GM19043 (cell line): ENCODE measurements at regions not wholly inside any gene's neighbourhood (a gene's known extent, or its start where the extent isn't known, plus 50 kb on each side); places are given as distances from the start of the nearest gene placed in this dataset.
"Not testable (repeated sequence)": the region's sequence is repeated elsewhere in the genome, so short reads cannot be mapped to it uniquely, and the experiment has no call there.

Experiments
- ATAC-seq: cut with Tn5 transposase; IDR thresholded peaks from one replicate; pipeline ENCODE4 v1.9.1; 2021; ENCODE audit warnings: low read depth; ENCODE audit not compliant: unreplicated experiment

DNA sequence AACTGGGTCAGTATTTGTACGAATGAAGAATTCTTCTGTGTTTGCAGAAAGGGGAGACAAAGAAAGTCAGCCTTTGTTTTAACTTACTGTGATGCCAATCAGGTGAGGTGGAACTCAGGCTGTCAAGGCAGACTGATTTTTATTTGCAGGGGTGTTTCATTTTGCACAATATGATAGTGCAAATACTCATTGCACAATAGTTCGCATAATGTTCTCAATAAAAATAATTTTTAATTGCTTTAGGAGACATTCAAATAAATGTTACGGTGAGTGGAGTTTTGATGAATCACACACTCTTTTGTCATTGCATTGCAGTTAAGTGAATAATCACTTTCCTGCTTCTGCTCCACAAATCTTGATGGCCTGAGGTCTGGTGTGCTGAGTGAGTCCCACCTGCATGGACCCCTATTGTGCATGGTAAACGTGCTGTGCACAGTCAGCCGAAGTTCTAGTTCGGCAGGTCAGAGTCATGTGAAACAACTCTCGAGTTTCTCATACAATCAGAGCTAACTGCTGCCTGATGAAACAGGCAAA lies 141.3 kb upstream of the FZD8 start:
- ATAC-seq: no peak

DNA sequence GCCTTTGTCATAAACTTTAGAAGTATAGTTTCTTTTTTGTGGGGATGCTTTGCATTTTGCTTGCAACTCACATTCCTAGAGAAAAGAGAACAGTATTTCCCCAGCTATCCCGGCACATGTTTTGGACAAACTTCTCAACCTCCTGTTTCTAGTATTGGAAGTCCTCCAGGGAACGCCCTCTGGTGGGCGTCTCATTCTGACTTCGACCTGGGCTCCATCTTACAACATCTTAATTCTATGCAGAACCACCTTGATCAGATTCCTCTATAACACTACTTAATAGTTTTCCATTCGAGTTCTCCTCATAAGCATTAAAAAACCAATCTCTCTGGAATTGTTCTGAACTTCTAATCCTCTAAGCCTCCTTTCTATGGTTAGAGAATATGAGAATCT lies 139.5 kb upstream of the FZD8 start:
- ATAC-seq: no peak

DNA sequence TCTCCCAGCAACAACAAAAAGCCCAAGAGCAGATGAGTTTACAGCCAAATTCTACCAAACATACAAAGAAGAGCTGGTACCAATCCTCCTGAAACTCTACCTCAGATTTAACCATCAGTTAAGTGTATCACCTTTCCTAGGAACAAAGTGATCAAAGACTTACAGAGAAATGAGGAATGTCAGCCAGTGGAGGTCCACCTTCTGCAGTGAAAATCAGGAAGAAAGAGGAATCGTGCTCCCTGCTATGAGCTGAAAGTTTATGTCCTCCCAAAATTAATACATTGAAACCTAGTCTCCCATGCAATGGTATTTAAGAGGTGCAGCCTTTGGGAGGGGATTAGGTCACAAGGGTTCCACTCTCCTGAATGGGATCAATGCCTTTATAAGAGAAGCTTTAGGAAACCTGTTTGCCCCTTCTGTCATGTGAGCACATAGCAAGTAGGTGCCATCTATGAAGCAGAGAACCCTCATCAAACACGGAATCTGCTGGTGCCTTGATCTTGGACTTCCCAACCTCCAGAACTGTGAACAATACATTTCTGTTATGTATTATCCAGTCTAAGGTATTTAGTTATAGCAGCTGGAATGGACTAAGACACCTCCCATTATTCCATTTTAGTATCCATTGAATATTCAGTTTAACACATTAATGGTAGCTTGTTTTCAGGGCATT lies 139.0 kb upstream of the FZD8 start:
- no peak for ATAC-seq

DNA sequence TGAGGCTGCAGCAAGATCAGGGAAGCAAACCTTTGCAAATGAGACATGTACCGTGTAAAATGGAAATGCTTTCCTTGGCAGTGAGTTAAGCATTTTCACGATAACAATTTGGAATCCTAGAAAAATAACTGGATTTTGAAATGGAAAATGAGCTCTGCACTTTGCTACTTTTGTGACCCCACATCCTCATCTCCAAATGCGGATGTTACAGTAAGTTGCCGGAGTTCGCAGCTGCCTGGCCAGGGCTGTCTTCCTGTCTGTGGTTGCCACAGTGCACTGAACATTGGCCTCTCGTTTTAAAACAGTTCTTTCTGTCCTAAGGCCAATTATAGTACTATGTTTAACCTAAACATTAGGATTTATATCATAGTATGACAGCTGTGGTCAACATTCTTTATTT lies 136.2 kb upstream of the FZD8 start:
- peak; percentile 60 for ATAC-seq

DNA sequence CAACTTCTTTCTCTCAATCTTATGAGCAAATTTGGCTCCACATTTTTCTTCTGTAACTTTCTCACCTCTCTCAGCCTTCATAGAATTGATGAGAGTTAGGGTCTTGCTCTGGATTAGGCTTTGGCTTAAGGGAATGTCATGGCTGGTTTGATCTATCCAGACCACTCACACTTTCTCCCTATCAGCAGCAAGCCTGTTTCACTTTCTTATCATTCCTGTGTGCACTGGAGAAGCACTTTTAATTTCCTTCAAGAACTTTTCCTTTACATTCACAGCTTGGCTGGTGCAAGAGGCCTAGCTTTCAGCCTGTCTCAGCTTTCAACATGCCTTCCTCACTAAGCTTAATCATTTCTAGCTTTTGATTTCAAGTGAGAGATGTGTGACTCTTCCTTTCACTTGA lies 134.5 kb upstream of the FZD8 start:
- ATAC-seq: not testable (repeated sequence)

DNA sequence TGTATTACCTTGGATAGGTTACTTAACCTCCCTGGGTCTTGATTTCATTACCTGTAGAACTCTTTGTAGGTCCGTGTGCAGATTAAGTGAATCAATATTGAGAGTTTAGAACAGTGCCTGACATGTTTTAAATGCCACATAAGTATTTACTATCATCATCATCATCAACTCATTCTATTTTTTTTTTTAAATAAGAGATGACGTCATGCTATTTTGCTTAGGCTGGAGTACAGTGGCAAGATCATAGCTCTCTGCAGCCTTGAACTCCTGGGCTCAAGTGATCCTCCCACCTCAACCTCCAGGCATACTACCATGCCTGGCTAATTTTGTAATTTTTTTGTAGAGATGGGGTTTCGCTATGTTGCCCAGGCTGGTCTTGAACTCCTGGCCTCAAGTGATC lies 132.0 kb upstream of the FZD8 start:
- ATAC-seq: no peak

DNA sequence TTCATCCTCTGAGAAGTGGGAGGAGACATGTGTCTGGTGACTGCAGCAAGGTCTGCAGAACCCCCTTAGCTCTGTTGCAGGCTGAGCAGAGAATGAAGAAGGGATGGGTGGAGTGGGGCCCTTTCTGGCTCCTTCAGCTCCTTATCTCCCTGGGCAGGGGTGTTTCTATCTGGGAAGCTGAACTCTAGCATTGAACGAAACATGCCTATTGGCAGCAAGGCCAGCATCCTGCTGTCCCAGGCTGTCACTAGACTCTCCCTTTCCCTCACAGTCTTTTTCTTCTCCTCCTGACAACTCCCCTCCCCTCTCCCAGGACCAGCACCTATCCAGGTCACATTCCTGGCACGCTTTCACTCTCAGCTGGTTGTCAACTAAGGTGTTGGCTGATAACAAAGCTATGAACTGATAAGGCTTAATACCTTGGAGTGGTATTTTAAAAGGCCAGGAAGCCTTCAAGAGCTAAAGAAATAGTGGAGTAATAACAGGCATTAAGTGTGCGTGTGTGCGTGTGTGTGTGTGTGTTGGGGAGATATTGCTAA lies 128.8 kb upstream of the FZD8 start:
- ATAC-seq: no peak

DNA sequence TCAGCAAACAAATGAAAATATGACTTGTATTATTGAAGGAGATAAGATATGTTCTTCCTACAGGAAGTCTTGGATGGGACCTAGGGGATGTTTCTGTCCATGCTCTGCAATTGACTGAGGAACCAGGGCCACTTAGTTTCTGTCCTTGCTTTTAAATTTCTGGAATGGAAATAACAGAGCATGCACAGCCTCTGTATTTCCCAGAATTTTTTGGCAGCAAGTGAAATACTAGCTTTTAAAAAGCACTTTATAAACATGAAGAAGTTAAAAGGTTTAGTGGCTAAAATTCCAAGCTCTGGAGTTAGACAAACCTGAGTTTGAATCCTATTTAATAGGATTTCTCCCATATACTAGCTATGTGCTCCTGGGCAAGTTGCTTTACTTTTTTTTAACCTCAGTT lies 127.7 kb upstream of the FZD8 start:
- ATAC-seq: no peak

DNA sequence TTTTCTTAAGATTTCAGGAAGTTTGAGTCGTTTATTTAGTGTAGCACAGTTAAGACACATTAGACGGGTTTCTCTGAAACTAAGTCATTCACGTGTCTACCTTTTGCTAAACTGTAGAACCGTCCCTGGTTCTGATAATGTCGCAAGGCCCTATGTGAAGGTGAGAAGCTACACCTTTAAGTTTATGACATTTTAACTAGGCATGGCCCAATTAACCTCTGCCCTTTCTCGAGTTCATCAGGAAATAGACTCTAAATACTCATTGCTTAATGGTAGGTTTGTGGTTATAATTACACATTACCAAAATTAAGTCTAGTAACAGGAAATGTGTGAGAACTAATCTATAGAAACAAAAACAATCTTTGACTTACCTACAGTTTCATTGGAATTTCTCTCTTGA lies 126.6 kb upstream of the FZD8 start:
- no peak for ATAC-seq

DNA sequence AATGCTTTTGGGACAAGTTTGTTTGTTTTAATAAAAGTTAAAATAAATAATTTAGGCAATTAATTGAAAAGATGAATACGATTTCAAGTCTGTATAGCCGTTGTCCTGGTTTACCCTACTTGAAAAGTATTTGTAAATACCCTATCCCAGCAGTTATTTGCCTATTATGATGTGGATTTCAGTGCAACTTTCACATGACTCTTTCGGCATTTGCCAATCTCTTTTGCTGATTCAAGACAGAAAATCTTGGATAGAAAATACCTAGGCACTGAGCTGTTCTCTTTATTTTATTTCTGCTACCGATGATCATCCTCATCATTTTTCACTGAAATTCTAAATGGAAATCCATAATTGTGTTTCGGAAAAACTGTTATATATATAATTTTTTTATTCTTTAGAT lies 125.9 kb upstream of the FZD8 start:
- ATAC-seq: no peak

DNA sequence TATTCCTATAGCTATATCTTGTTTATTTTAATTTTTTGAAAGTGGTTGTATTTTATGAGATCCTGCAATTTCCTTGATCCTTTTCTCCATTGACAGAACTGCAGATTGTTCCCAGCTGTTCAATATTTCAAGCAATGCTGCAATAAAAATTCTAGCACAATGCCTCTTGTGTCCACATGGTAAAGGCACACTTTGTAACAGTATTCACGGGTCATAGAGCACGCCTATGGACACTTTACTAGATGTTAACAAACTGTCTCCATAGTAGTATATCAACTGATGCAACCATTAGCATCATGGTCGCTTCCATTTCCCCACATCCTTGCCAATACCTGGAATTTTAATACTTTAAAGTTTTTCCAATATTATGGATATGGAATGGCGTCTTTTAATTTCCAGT lies 123.9 kb upstream of the FZD8 start:
- no peak for ATAC-seq

DNA sequence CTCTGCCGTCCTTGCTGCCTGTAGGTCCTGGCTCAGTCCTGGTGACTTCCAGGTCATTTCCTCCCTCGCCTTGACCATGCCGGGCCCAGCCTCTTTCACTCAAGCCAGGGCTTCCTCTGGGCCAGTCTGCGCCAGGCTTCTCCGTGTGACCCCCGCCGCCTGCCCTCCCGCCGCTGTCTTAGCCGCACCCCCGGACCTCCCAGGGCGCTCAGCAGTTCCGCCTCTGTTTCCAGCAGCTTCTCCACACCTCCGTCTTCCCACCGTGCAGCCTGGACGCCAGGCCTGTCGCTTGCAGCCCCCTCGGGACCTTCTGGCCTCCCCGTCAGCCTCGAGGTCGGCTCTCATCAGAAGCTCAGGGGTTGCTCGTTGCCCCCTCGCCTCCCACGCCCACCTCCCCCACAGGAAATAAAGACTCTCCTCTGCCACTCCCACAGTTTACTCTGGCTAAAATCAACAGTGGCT lies 123.0 kb upstream of the FZD8 start:
- ATAC-seq: no peak

DNA sequence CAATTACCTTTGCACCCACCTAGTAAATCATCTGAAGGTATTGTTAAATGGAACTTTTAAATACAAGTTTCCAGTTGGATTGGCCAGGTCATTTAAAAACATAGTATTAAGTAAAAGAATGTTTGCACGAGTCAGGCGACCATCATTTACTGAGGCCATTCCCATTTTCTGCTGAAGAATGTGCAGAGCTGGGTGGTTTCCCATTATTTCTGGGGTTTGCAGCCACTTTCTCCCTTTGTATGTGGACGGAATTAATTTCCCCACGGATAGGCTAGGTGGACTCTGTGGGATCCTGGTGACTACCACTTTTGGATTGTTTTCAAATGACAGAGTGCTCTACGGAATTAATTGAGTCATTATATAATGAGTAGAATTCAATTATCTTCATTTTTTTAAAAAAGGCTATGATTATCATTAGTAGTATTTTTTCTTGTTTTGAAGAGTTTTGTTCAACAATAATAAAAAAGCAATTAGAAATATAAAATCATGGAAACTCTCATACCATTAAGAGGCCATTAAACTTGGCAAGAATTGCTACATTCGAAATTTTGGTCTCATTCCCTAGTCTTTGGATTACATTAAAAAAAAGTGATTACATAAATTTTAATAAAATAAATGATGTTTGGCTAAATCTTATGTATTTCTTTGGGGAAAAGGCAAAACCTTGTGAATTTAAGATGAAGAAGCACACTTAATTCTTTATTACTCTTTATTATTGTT lies 120.4 kb upstream of the FZD8 start:
- ATAC-seq: no peak

DNA sequence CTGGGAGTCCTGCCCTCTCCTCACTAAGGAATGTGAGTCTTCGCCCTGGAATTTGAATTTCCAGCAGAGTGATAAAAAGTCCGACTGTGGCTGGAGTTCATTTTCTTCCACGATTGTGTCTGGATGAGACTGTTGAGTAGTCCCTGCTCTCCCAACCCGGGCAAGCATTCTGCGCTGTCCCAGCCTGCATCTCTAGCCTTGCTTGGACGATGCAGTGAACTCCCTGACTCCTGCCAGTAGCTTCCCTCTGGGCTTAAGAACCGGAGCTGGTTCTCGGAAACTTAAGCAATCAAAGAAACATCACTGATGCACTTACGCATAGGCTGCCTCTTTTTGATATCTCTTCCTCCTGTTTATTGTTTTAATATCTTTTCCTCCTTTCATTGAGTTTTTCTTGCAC lies 116.0 kb upstream of the FZD8 start:
- ATAC-seq: no peak

DNA sequence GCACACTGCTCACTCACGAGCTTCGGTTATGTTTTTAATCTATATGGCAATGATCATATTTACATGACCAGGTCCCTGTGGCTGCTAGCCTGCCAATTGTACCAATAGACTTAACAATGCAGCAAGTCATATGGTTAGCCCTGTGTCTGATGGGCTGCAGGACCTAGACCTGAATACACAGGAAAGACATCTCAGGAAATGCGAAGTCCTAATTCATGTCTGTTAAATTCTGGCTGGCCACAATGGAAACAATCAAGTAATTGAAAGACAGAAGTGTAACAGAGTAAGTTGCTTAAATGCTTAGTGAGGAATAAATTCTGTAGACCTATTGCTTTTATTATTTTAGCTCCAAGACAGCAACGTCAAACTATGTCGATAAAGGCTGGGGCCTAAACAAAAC lies 112.4 kb upstream of the FZD8 start:
- no peak for ATAC-seq

DNA sequence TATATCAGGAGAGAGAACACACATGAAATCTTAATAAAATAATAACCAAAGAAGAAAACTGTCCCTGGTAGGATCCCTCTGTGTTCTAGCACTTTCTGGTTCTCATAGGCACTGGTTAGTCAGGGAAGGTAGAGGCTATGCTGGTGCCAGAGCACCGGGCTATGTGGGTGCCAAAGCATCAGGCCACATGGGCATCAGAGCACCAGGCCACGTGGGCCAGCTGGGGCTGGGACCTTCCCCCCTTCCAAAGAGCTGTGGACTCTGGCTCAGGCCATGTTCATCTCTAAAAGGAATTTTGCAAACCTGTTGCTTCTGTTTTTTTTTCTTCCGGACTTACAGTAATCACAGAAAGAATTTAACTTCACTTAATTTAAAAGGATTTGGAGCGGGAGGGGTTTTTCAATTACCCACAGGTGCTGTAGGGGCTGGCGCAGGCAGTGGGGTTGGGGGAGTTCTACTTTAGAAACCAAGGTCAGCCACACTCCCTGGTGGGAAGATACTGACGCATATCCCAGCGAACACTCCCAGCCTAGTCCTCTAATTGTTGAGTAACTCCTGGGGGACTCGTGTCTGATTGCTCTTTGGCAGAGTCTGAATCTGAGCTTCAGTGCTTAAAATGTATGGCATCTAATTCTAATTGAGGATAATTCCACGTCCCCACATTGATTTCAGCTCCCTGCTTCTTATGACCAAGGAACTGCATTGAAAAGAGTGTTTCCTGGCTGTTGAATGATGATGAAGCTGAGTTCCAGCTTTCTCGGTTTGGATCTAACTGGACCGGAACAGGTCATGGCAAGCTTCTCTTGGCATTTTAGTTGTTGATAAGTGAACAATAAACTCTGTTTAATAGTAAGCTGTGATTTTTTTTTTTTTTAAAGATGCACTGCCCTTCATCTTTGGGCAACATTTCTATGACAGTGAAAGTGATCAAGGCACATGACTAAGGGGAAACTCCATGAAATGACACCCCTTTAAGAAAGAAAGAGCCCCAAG lies 110.7 kb upstream of the FZD8 start:
- no peak for ATAC-seq

DNA sequence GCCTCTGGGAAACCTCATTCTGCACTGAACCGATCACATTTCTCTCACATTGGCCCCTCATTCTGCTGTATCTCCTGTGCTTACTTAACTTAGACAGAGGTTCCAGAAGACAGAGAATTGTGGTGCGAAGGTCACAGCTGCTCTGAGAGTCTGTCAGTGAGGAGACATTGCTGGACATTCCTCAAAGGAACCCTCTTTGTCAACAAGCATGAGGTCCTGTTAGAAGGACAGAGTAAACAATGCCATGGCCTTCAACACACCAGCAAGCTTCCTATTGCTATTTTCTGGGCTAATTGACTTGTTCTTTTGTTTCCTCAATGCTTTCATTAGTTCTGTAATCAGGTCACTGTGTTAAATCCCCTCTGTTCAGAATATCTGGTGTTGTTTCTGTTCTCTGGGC lies 109.3 kb upstream of the FZD8 start:
- no peak for ATAC-seq

DNA sequence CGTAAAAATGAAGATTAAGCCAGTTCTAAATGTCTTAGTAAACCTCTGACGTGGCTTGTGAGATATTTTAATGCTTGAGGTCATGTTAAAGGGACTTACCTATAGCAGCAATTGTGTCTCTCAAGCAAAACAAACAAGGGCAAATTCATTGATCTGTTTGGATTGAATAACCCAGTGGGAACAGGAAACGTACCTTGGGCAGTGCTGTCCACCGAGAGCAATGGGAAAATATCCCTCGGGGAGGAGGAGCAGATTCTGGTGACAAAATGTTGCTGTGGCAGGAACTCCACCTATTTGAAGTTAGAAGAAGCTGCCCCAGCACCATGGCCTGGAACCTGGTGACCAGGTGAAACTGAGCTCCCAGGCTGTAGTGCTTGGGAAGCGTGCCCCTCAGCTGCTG lies 107.1 kb upstream of the FZD8 start:
- ATAC-seq: no peak

DNA sequence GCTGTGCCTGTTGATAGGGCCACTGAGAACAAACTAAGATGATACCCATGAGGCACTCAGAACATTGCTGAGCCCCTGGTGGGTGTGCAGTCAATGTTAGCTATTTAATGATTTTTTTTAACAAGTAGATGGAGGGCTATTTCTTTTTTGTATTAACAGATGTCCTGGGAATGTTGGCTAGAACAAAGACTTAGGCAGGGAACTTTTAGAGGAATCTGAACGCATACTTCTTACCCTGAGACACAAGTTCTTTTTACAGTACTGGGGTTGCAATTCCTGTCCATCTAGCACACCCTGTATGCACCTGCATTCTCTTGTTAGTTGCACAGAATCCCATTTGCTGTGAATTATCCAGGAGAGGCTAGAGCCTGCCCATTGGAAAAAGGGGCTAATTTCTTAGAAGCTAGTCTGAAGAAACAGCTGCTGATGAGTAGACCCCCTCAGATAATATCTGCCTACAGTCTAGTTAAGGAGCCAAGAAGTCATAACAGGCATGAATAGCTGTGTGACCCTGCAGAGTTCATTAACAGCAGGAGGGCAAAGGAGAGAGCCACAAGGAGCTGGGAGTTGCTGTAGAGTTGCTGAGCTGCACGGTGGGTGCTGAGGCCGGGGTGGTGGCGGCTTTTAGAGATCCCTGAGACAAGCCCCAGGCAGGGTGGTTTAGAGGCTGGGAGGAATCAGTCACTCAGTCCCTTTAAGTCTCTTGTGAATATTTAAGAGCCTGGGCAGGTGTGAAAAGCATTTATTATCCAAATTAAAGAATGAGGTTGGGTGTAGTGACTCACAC lies 103.7 kb upstream of the FZD8 start:
- ATAC-seq: no peak

DNA sequence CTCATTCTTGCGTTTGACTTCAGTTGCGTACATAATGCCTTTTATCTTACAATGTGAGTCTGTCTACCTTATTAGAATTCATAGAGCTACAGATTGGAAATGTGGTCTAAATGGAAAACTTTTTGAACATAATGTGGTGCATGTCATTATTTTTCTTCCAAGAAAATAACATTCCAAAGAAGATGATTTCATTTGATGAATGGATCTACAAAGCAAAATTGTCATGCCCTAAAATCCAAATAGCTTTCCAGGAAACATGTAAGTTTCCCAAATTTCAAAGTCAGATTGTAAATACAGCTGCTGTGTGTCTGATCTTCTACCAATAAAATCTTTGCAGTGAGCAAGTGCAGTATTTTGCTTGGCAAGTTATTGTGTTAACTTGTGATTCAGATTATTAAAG lies 101.8 kb upstream of the FZD8 start:
- ATAC-seq: no peak
